ENCODE measurements at regions not wholly inside any gene's neighbourhood (a gene's known extent, or its start where the extent isn't known, plus 50 kb on each side); places are given as distances from the start of the nearest gene placed in this dataset.
"Not testable (repeated sequence)": the region's sequence is repeated elsewhere in the genome, so short reads cannot be mapped to it uniquely, and the experiment has no call there.

- ChIA-PET POLR2A (ENCODE audit: unreplicated experiment) (no interaction called here), CTCF (no interaction called here)
- BruUV-seq (replicated peaks): no TSS peak
- Histone ChIP-seq H3K27ac (ENCODE audit: insufficient read depth, low read length) (no peak overlapping the region), H3K14ac (replicated peaks; ENCODE audit: low read depth, low read length) (no peak overlapping the region), H3K4me3 (ENCODE audit: insufficient read depth, low read depth, low read length) (no peak overlapping the region), H2AK9ac (replicated peaks; ENCODE audit: low read depth, low read length, poor library complexity) (no peak overlapping the region), H4K5ac (ENCODE audit: low read depth, low read length) (no peak overlapping the region), H3K27me3 (ENCODE audit: control insufficient read depth, insufficient read depth, low read length) (no peaks in the 10 kb centered on the region), H2BK5ac (ENCODE audit: low read depth, low read length, poor library complexity, severe bottlenecking) (no peak overlapping the region), H3K9ac (ENCODE audit: low read depth, low read length) (no peak overlapping the region), H3K23ac (ENCODE audit: low read depth, low read length) (no peak overlapping the region), H4K20me1 (ENCODE audit: insufficient read depth, low read length) (no peaks in the 10 kb centered on the region), H2BK20ac (ENCODE audit: low read depth, low read length) (no peak overlapping the region), H3K4me1 (ENCODE audit: control insufficient read depth, insufficient read depth, low read length) (no peaks in the 10 kb centered on the region; the same call in 1 of the 2 replicates), H3K18ac (ENCODE audit: low read depth, low read length) (no peak overlapping the region), H3K4ac (ENCODE audit: low read depth, low read length) (no peak overlapping the region), H2AK5ac (ENCODE audit: low read depth, low read length) (no peak overlapping the region), H3K9me3 (ENCODE audit: control insufficient read depth, insufficient read depth, low read length) (no peaks in the 10 kb centered on the region), H4K91ac (ENCODE audit: insufficient read depth, low read depth, low read length) (no peak overlapping the region), H2BK15ac (ENCODE audit: low read depth, low read length) (no peak overlapping the region), H3K56ac (ENCODE audit: extremely low read depth, insufficient read depth, low read length) (no peak overlapping the region), H3K4me2 (ENCODE audit: low read depth, low read length) (no peak overlapping the region), H2AFZ (replicated peaks; ENCODE audit: low read length, poor library complexity) (no peak overlapping the region), H3K79me1 (ENCODE audit: low read depth in 1 of 2, low read length in 2 of 2) (no peaks in the 10 kb centered on the region; a peak in 1 of 4 replicates), H2BK120ac (ENCODE audit: low read depth, low read length) (no peak overlapping the region), H4K8ac (ENCODE audit: low read depth in 2 of 2, low read length in 2 of 2) (no peak overlapping the region), H3K36me3 (ENCODE audit: control insufficient read depth, insufficient read depth, low read length) (no peaks in the 10 kb centered on the region), H3K9me1 (ENCODE audit: insufficient read depth, low read length) (no peaks in the 10 kb centered on the region)
- dilution Hi-C loops (cut with HindIII; ENCODE audit: low sequenced_read_pairs, unreplicated experiment) (no loop called here), intact Hi-C loops (cut with micrococcal nuclease) (loop anchor here (1.0 kb wide), 1 partner anchor 273 kb away; the partner anchor contains the start of gene LSM5), in situ Hi-C loops (cut with MboI; ENCODE audit: low sequenced_read_pairs) (no loop called here)
- TF ChIP-seq POLR2A (IDR thresholded peaks at IDR 0.05; ENCODE audit: low read depth, low read length) (no peak), MAZ (IDR thresholded peaks at IDR 0.05; ENCODE audit: borderline replicate concordance, low read depth, low read length) (no peak), MAFK (IDR thresholded peaks at IDR 0.05; ENCODE audit: low read depth, low read length) (no peak), MXI1 (IDR thresholded peaks at IDR 0.05; ENCODE audit: borderline replicate concordance, low read depth, low read length) (no peak), RFX5 (IDR thresholded peaks at IDR 0.05; ENCODE audit: low read depth, low read length) (no peak), BHLHE40 (IDR thresholded peaks at IDR 0.05; ENCODE audit: low read depth, low read length) (no peak), USF2 (IDR thresholded peaks at IDR 0.05; ENCODE audit: low read depth, low read length) (no peak), CEBPB (IDR thresholded peaks at IDR 0.05; ENCODE audit: low read depth, low read length) (no peak)
- WGBS, 2 experiments (ENCODE audit: extremely low coverage in 2 of 2, insufficient read length in 1 of 2): 71% methylated on average over 18 of the region's 23 CpGs; no CpG with 5 or more reads in 1 of the 2 experiments
- ATAC-seq (ENCODE audit: low read depth) (no peak), DNase-seq (no peak)
Measured at GRCh38 chr7:32762925-32763293, 128.7 kb downstream of the KBTBD2 start.

- H3K56ac ChIP-seq (ENCODE audit: extremely low read depth, insufficient read depth, low read length); H3K9me1 ChIP-seq (ENCODE audit: insufficient read depth, low read length); H2BK5ac ChIP-seq (ENCODE audit: low read depth, low read length, poor library complexity, severe bottlenecking); H4K91ac ChIP-seq (ENCODE audit: insufficient read depth, low read depth, low read length); CTCF ChIA-PET; dilution Hi-C loops (cut with HindIII; ENCODE audit: low sequenced_read_pairs, unreplicated experiment); H3K9ac ChIP-seq (ENCODE audit: low read depth, low read length); H2BK20ac ChIP-seq (ENCODE audit: low read depth, low read length); POLR2A ChIA-PET (ENCODE audit: unreplicated experiment); H3K14ac ChIP-seq (replicated peaks; ENCODE audit: low read depth, low read length); H4K5ac ChIP-seq (ENCODE audit: low read depth, low read length); H3K23ac ChIP-seq (ENCODE audit: low read depth, low read length); H3K4me3 ChIP-seq (ENCODE audit: insufficient read depth, low read depth, low read length); H2AK5ac ChIP-seq (ENCODE audit: low read depth, low read length); H2BK15ac ChIP-seq (ENCODE audit: low read depth, low read length); H3K4ac ChIP-seq (ENCODE audit: low read depth, low read length); BruUV-seq (replicated peaks); H3K4me2 ChIP-seq (ENCODE audit: low read depth, low read length); H2AFZ ChIP-seq (replicated peaks; ENCODE audit: low read length, poor library complexity); DNase-seq; H4K20me1 ChIP-seq (ENCODE audit: insufficient read depth, low read length); H3K79me1 ChIP-seq (ENCODE audit: low read depth in 1 of 2, low read length in 2 of 2); H3K9me3 ChIP-seq (ENCODE audit: control insufficient read depth, insufficient read depth, low read length); in situ Hi-C loops (cut with MboI; ENCODE audit: low sequenced_read_pairs); H3K18ac ChIP-seq (ENCODE audit: low read depth, low read length); H3K36me3 ChIP-seq (ENCODE audit: control insufficient read depth, insufficient read depth, low read length); H3K4me1 ChIP-seq (ENCODE audit: control insufficient read depth, insufficient read depth, low read length); ATAC-seq (ENCODE audit: low read depth); H3K27me3 ChIP-seq (ENCODE audit: control insufficient read depth, insufficient read depth, low read length); H2BK120ac ChIP-seq (ENCODE audit: low read depth, low read length); H4K8ac ChIP-seq (ENCODE audit: low read depth in 2 of 2, low read length in 2 of 2); intact Hi-C loops (cut with micrococcal nuclease); H2AK9ac ChIP-seq (replicated peaks; ENCODE audit: low read depth, low read length, poor library complexity); H3K27ac ChIP-seq (ENCODE audit: insufficient read depth, low read length): not testable (repeated sequence)
- 44% methylated on average over 7 of the region's 29 CpGs; no CpG with 5 or more reads in 1 of the 2 experiments for WGBS, 2 experiments (ENCODE audit: extremely low coverage in 2 of 2, insufficient read length in 1 of 2)
Measured at GRCh38 chr7:32762206-32762924, 129.2 kb downstream of the KBTBD2 start.
